ENCODE measurements at regions not wholly inside any gene's neighbourhood (a gene's known extent, or its start where the extent isn't known, plus 50 kb on each side); places are given as distances from the start of the nearest gene placed in this dataset.

- Histone ChIP-seq H3K27me3 (no peaks in the 10 kb centered on the region), H3K4me1 (no peaks in the 10 kb centered on the region), H3K4me3 (no peak overlapping the region), H3K36me3 (no peaks in the 10 kb centered on the region), H3K27ac (no peak overlapping the region), H3K9me3 (no peaks in the 10 kb centered on the region)
- DNase-seq (ENCODE audit: low spot score in 2 of 2): no peak
- 58 to 70% methylated on average over 4 of the region's 4 CpGs for WGBS, 2 donors
- TF ChIP-seq EP300 (IDR thresholded peaks at IDR 0.05) (no peak), POLR2A (IDR thresholded peaks at IDR 0.05) (no peak)
- TF ChIP-seq, protein P1, sequence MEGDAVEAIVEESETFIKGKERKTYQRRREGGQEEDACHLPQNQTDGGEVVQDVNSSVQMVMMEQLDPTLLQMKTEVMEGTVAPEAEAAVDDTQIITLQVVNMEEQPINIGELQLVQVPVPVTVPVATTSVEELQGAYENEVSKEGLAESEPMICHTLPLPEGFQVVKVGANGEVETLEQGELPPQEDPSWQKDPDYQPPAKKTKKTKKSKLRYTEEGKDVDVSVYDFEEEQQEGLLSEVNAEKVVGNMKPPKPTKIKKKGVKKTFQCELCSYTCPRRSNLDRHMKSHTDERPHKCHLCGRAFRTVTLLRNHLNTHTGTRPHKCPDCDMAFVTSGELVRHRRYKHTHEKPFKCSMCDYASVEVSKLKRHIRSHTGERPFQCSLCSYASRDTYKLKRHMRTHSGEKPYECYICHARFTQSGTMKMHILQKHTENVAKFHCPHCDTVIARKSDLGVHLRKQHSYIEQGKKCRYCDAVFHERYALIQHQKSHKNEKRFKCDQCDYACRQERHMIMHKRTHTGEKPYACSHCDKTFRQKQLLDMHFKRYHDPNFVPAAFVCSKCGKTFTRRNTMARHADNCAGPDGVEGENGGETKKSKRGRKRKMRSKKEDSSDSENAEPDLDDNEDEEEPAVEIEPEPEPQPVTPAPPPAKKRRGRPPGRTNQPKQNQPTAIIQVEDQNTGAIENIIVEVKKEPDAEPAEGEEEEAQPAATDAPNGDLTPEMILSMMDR (IDR thresholded peaks at IDR 0.05): no peak
Observed at GRCh38 chrX:22740836-22741235, 258.9 kb upstream of the DDX53 start.

DNA sequence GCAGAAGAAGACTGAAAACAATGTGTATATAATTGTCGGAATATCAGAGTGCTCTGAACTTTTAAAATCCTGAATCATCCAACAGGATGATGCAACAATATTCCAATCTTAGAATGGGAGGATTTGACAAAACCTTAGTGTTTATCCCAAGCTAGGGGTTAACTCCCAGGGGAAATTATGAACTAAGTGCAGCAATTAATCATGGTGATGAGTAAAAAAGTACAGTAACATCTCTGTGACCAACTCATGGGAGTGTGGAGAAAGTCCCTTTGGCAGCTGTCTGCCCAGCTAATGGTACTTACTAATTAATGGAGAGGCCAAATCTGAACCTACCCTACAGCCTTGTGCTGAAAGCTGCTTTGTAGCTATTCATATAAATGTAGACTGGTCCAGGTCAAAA, 257.6 kb upstream of the DDX53 start:
- WGBS, 2 donors: 39 to 60% methylated on average over 1 of the region's 1 CpG
- no peaks in the 10 kb centered on the region for H3K27me3 ChIP-seq
- no peak overlapping the region for H3K27ac ChIP-seq
- DNase-seq (ENCODE audit: low spot score in 2 of 2): no peak
- TF ChIP-seq, protein P1 (IDR thresholded peaks at IDR 0.05): no peak
- TF ChIP-seq EP300 (IDR thresholded peaks at IDR 0.05): no peak
- TF ChIP-seq POLR2A (IDR thresholded peaks at IDR 0.05): no peak
- H3K36me3 ChIP-seq: no peaks in the 10 kb centered on the region
- no peaks in the 10 kb centered on the region for H3K9me3 ChIP-seq
- H3K4me3 ChIP-seq: no peak overlapping the region
- H3K4me1 ChIP-seq: no peaks in the 10 kb centered on the region

DNA sequence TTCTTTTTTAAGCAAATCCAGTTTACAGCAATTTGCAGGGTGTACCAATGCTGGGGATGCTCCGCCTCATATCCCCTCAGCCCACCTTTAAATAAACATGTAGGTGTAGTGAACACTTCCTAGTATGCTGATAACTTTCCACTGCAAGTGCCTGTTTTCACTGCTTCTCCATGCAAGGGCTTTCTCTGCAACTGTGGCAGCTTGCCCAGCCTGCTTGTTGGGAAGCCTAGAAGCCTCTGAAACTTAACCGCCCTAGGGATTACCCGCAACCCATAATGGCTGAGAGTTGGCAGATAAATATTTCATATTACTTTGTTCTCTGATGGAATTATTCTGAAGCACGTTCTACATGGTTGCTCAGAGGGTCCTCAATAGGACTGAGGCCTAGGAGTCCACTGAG, 253.7 kb upstream of the DDX53 start:
- Histone ChIP-seq H3K36me3 (no peaks in the 10 kb centered on the region), H3K27me3 (no peaks in the 10 kb centered on the region), H3K27ac (no peak overlapping the region), H3K4me1 (no peaks in the 10 kb centered on the region), H3K9me3 (no peaks in the 10 kb centered on the region), H3K4me3 (no peak overlapping the region)
- no peak for TF ChIP-seq EP300 (IDR thresholded peaks at IDR 0.05)
- TF ChIP-seq POLR2A (IDR thresholded peaks at IDR 0.05): no peak
- TF ChIP-seq, protein P1 (IDR thresholded peaks at IDR 0.05): no peak
- DNase-seq (ENCODE audit: low spot score in 2 of 2): no peak
- WGBS, 2 donors: 73 to 76% methylated on average over 4 of the region's 4 CpGs

DNA sequence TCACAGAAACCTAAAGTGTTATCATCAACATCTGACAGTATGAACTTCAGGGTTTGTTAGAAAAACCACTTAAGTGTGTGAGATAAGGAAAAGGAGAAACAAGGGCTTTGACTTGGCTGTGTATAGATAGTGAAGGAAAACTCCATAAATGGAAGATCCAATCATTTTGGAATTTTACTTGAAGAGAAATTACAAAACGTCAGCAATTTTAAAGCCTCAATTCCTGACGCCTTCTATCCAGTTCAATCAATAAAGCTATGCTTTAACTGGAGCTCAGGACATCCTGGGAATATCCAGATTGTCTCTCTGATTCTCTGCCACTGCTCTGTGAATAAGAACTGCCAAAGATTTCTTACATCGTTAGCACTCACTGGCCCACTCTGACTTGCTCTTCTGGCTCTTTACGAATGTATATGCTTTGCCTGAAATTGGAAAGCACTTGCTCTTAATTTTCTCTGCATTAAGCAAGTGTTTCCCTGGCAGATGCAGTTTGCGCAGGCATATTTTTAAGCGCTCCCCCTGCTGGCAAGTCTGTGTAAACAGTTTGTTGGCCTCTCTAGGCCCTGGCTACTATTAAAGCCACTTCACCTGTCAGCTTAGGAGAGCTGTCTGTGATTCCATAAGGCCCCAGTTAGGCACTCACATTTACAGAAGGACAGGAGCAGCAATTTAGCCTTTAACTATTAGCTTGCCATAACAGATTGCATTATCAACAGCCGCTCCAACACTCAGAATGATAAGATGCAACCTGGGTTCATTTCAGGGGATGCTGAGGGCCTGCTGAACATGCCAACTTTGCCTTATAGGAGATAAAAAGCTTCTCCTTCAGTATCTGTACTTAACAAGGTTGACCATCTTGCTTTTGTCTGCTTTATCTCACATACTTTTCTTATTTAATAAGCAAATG, 251.4 kb upstream of the DDX53 start:
- 19 to 26% methylated on average over 7 of the region's 7 CpGs for WGBS, 2 donors
- H3K27me3 ChIP-seq: no peaks in the 10 kb centered on the region
- H3K36me3 ChIP-seq: no peaks in the 10 kb centered on the region
- H3K4me1 ChIP-seq: no peaks in the 10 kb centered on the region
- H3K9me3 ChIP-seq: no peaks in the 10 kb centered on the region
- TF ChIP-seq POLR2A (IDR thresholded peaks at IDR 0.05) (no peak), EP300 (IDR thresholded peaks at IDR 0.05) (no peak)
- TF ChIP-seq, protein P1 (IDR thresholded peaks at IDR 0.05): peak; percentile 46 to 71 (median 63)
- no peak overlapping the region for H3K4me3 ChIP-seq
- peak in 1 of 2 donors; percentile 6 for DNase-seq (ENCODE audit: low spot score in 2 of 2)
- H3K27ac ChIP-seq: no peak overlapping the region

DNA sequence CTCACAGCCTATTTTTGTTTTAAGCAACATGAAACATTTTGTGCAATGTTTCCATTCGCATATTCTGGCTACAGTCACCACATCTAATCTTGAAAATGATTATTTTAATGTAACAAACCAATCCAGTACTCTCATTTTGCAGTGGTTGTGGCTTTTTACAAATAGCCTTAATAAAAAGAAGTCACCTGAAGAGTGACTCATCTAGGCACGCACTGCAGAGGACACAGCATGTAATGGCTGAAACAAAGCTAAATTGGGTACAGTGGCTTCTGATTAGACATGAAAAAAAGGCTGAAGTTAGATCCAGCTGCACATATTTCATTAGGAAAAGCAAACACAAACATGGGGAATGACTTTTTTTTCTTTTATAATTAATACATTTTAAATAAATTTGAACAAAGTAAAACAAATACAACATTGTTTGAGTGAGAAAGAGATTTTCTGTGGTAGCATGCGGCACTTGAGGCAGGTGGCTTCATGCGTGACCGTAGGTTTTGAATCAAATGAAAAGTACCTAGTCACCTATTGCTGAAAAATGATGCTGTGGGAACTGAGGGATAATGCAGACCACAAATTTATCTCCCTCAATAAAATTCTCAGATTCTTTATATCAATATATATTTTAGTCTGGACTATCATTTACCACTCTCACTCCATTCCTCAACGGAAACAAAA, 240.8 kb upstream of the DDX53 start:
- Histone ChIP-seq H3K4me1 (no peaks in the 10 kb centered on the region), H3K27ac (no peak overlapping the region), H3K4me3 (no peak overlapping the region), H3K27me3 (no peaks in the 10 kb centered on the region), H3K9me3 (no peaks in the 10 kb centered on the region), H3K36me3 (no peaks in the 10 kb centered on the region)
- 84 to 92% methylated on average over 6 of the region's 6 CpGs for WGBS, 2 donors
- no peak for DNase-seq (ENCODE audit: low spot score in 2 of 2)
- TF ChIP-seq POLR2A (IDR thresholded peaks at IDR 0.05) (no peak), EP300 (IDR thresholded peaks at IDR 0.05) (no peak)
- TF ChIP-seq, protein P1 (IDR thresholded peaks at IDR 0.05): no peak

All from tibial nerve (tissue), 4 donors.